ENCODE measurements at regions not wholly inside any gene's neighbourhood (a gene's known extent, or its start where the extent isn't known, plus 50 kb on each side); places are given as distances from the start of the nearest gene placed in this dataset.
"Not testable (repeated sequence)": the region's sequence is repeated elsewhere in the genome, so short reads cannot be mapped to it uniquely, and the experiment has no call there.

DNA sequence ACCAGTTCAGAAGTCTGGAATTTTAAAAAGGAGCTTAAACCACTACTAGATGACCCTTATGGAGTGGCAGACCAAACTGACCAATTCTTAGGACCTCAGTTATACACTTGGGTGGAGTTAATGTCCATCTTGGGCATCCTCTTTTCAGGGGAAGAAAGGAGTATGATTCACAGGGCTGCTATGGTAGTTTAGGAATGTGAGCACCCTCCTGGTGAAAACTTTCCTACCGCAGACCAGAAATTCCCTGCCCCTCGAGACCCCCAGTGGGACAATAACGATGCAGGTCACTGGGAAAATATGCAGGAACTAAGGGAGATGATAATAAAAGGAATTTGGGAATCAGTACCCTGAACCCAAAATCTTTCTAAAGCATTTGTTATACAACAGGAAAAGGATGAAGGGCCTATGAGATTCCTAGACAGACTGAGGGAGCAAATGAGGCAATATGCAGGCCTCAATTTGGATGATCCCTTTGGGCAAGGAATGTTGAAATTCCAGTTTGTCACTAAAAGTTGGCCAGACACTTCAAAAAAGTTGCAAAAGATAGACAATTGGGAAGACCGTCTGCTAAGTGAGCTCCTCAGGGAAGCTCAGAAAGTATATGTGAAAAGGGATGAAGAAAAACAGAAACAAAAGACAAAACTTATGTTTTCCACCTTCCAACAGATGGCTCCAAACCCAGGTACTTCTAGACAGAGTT is 52.4 kb upstream of the ANKRD10 start:
- H3K4me1 Mint-ChIP-seq (ENCODE audit: low read depth), result peaks cover 20% of the 10 kb centered on the region
- H3K4me3 Mint-ChIP-seq; H3K9me3 Mint-ChIP-seq (ENCODE audit: low read depth); H3K27me3 Mint-ChIP-seq; H3K36me3 Mint-ChIP-seq: not testable (repeated sequence)
- peak overlapping the region; percentile 41 for H3K27ac Mint-ChIP-seq

DNA sequence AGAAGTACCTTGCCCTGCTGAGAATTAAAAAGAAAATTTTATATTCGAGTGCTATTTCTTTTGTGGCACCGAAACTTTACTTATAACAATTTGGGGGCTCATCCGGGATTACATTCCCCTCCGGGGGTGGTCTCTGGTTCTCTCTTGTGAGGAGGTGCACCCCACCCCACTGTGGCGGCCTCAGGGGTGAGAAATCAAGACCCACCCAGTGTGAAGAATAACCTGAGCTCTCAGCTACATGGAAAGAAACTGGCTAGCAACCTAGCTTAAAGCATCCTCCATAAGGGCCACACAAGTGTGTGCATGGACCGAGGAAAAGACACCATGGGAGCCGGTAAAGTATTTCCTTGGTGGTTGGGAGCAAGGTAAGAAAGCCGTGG is 50.9 kb upstream of the ANKRD10 start:
- peaks cover 17% of the 10 kb centered on the region for H3K9me3 Mint-ChIP-seq (ENCODE audit: low read depth)
- peaks cover 7% of the 10 kb centered on the region for H3K27me3 Mint-ChIP-seq
- no peak overlapping the region for H3K4me3 Mint-ChIP-seq
- peak overlapping the region; percentile 93 for H3K27ac Mint-ChIP-seq
- peaks cover 20% of the 10 kb centered on the region for H3K4me1 Mint-ChIP-seq (ENCODE audit: low read depth)
- H3K36me3 Mint-ChIP-seq, result peaks cover 7% of the 10 kb centered on the region

DNA sequence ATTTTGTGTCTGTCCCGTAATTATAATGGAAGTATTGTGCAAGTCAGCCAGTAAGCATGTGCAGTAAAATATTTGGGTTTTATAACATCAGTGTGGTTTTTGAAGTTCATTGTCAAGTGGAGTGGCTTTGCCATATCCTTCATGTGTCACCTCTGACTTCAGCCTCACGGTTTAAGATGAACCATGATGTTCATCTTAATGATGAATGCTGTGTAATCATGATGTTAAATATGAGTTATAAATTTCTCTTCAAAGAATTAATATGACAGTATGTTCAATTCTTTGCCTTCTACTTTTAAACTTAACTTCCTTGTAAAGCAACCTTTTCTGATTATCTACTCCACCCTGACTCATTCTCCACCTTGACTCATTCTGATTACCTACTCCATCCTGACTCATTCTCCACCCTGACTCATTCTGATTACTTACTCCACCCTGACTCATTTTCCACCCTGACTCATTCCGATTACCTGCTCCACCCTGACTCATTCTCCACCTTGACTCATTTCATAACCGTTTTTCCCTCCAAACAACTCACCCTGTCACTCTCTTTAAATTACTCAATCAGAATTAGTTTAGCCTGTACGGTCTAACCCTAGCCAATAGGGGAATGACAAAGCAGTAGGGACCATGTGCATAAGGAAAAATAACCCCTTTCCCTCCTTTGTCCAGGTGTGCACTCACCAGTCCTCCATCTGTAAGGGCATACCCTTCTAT is 50.3 kb upstream of the ANKRD10 start:
- H3K36me3 Mint-ChIP-seq, result peaks cover 7% of the 10 kb centered on the region
- H3K4me1 Mint-ChIP-seq (ENCODE audit: low read depth), result peaks cover 20% of the 10 kb centered on the region
- H3K27ac Mint-ChIP-seq, result peak overlapping the region; percentile 93
- peaks cover 4% of the 10 kb centered on the region for H3K27me3 Mint-ChIP-seq
- peak overlapping the region; percentile 11 for H3K4me3 Mint-ChIP-seq
- peaks cover 17% of the 10 kb centered on the region for H3K9me3 Mint-ChIP-seq (ENCODE audit: low read depth)
